ENCODE measurements at regions not wholly inside any gene's neighbourhood (a gene's known extent, or its start where the extent isn't known, plus 50 kb on each side); places are given as distances from the start of the nearest gene placed in this dataset.

DNA sequence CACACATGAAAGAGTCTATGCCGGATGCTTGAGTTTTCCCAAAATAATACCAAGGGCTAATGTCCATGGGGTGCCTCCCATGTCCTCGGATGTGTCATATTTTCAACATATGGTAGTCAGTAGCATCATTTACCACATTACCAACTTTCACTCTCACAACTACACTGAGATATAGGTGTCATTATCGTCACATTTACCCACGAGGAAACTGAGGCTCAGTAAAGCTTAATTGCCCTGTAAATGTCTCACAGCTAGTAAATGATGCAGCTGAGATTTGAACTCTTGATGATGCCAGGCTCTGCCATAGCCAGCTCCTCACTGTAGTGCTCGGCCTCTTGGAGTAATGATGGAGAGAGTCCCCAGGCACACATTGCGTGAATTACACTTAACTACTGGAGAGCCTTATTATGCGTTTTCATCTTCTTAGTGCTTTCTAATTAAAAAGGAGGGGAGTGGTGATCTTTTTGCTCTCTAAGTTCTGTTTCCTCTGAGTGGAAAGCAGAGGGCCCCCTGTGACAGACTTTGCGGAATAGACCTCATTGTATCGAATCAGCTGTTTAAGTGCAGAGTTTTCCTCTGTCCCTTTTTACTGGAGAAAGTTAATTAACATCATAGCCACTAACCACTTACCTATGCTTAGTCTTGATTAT is 142.0 kb upstream of the SLCO3A1 start:
- no peak overlapping the region for H3K4me2 ChIP-seq
- no peak for ATAC-seq
- no peak overlapping the region for H3K4me3 ChIP-seq
- Mint-ChIP-seq H3K27me3 (ENCODE audit: insufficient read depth, low read depth, poor library complexity) (no peaks in the 10 kb centered on the region), H3K27ac (no peak overlapping the region), H3K4me1 (no peaks in the 10 kb centered on the region; the same call in 1 of the 3 replicates), H3K4me3 (no peak overlapping the region), H3K9me3 (no peaks in the 10 kb centered on the region), H3K36me3 (ENCODE audit: low read depth) (no peaks in the 10 kb centered on the region)
- no peaks in the 10 kb centered on the region for H3F3A ChIP-seq (replicated peaks; ENCODE audit: low read depth)
- no peaks in the 10 kb centered on the region for H3K79me2 ChIP-seq (replicated peaks; ENCODE audit: insufficient read depth)
- no peak for DNase-seq (ENCODE audit: low spot score)
- H4K20me1 ChIP-seq (replicated peaks; ENCODE audit: insufficient read depth) = no peaks in the 10 kb centered on the region
- no peak overlapping the region for H3K27ac ChIP-seq (ENCODE audit: low read depth)
- no peaks in the 10 kb centered on the region for H3K27me3 ChIP-seq (ENCODE audit: insufficient read depth)
- no peaks in the 10 kb centered on the region for H3K4me1 ChIP-seq (ENCODE audit: insufficient read depth)
- H3K36me3 ChIP-seq (ENCODE audit: insufficient read depth) = no peaks in the 10 kb centered on the region
- H3K9me2 ChIP-seq (ENCODE audit: insufficient read depth) = no peaks in the 10 kb centered on the region
- no peak overlapping the region for H2AFZ ChIP-seq
- TF ChIP-seq ZNF331 (CRISPR knock-in tag; IDR thresholded peaks at IDR 0.05; ENCODE audit: low read depth) (no peak), CTCF (conservative IDR thresholded peaks at IDR 0.05; ENCODE audit: low read depth in 2 of 2) (peak in 1 of 2 experiments; percentile 11; a peak in 1 of 4 replicates)

- Histone ChIP-seq H3K27me3 (ENCODE audit: insufficient read depth) (no peaks in the 10 kb centered on the region), H3K36me3 (ENCODE audit: insufficient read depth) (no peaks in the 10 kb centered on the region), H3K4me2 (no peak overlapping the region), H3K9me2 (ENCODE audit: insufficient read depth) (no peaks in the 10 kb centered on the region), H3K79me2 (replicated peaks; ENCODE audit: insufficient read depth) (no peaks in the 10 kb centered on the region), H3K4me3 (no peak overlapping the region), H3K4me1 (ENCODE audit: insufficient read depth) (no peaks in the 10 kb centered on the region), H3K27ac (ENCODE audit: low read depth) (no peak overlapping the region), H3F3A (replicated peaks; ENCODE audit: low read depth) (no peaks in the 10 kb centered on the region), H4K20me1 (replicated peaks; ENCODE audit: insufficient read depth) (no peaks in the 10 kb centered on the region), H2AFZ (no peak overlapping the region)
- ATAC-seq (no peak), DNase-seq (ENCODE audit: low spot score) (no peak)
- Mint-ChIP-seq H3K27me3 (ENCODE audit: insufficient read depth, low read depth, poor library complexity) (no peaks in the 10 kb centered on the region), H3K4me1 (no peaks in the 10 kb centered on the region; the same call in 1 of the 3 replicates), H3K27ac (no peak overlapping the region), H3K9me3 (no peaks in the 10 kb centered on the region), H3K36me3 (ENCODE audit: low read depth) (no peaks in the 10 kb centered on the region), H3K4me3 (no peak overlapping the region)
- no peak for TF ChIP-seq ZNF331 (CRISPR knock-in tag; IDR thresholded peaks at IDR 0.05; ENCODE audit: low read depth)
- no peak for TF ChIP-seq ZNF462 (CRISPR knock-in tag; IDR thresholded peaks at IDR 0.05)
- no peak for TF ChIP-seq CTCF (conservative IDR thresholded peaks at IDR 0.05; ENCODE audit: low read depth in 2 of 2)
- TF ChIP-seq JUNB (IDR thresholded peaks at IDR 0.05; ENCODE audit: unreplicated experiment) = no peak
- TF ChIP-seq, protein P1, sequence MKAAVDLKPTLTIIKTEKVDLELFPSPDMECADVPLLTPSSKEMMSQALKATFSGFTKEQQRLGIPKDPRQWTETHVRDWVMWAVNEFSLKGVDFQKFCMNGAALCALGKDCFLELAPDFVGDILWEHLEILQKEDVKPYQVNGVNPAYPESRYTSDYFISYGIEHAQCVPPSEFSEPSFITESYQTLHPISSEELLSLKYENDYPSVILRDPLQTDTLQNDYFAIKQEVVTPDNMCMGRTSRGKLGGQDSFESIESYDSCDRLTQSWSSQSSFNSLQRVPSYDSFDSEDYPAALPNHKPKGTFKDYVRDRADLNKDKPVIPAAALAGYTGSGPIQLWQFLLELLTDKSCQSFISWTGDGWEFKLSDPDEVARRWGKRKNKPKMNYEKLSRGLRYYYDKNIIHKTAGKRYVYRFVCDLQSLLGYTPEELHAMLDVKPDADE (IDR thresholded peaks at IDR 0.05) = no peak
- no peak for TF ChIP-seq EZH2 (IDR thresholded peaks at IDR 0.05; ENCODE audit: low read depth, unreplicated experiment)
- TF ChIP-seq CREB1 (CRISPR knock-in tag; IDR thresholded peaks at IDR 0.05; ENCODE audit: low read depth) = no peak
- no peak for TF ChIP-seq EZH2phosphoT487 (IDR thresholded peaks at IDR 0.05; ENCODE audit: unreplicated experiment)
- TF ChIP-seq ZNF114 (CRISPR knock-in tag; IDR thresholded peaks at IDR 0.05) = no peak
- TF ChIP-seq STAT1 (IDR thresholded peaks at IDR 0.05; ENCODE audit: unreplicated experiment) = no peak
These were observed 141.2 kb upstream of the SLCO3A1 start for GRCh38 chr15:91712286-91712685.
